HepG2 (cell line): ENCODE measurements at regions not wholly inside any gene's neighbourhood (a gene's known extent, or its start where the extent isn't known, plus 50 kb on each side); places are given as distances from the start of the nearest gene placed in this dataset.

ENCODE experiments used
- ASH2L ChIP-seq: fragments of 300-600, 200-600 bp; sonication (generic); IDR thresholded peaks from 2 replicates; pipeline ENCODE4 v1.7.0; 2017; ENCODE audit warnings: low read depth, mild to moderate bottlenecking, moderate library complexity, mixed read lengths, low read length; ENCODE audit not compliant: insufficient read length
- DR1 ChIP-seq: sonication (generic); formaldehyde crosslinking; IDR thresholded peaks from 2 replicates; pipeline ENCODE4 v1.8.0; 2021; ENCODE audit warnings: mild to moderate bottlenecking, missing genetic modification reagents, inconsistent platforms
- KLF13 ChIP-seq: sonication (generic); formaldehyde crosslinking; IDR thresholded peaks from 2 replicates; pipeline ENCODE4 v1.4.0; 2020; ENCODE audit warnings: mild to moderate bottlenecking, missing genetic modification reagents
- NFIC ChIP-seq: IDR thresholded peaks from 2 replicates; pipeline ENCODE4 v1.6.1; 2012; ENCODE audit warnings: mild to moderate bottlenecking, low read length, inconsistent platforms
- TF ChIP-seq, protein P1 (sequence below): sonication (generic); formaldehyde crosslinking; conservative IDR thresholded peaks from 2 replicates; pipeline ENCODE4 v1.4.0; 2020; ENCODE audit warnings: mild to moderate bottlenecking, missing genetic modification reagents, moderate library complexity
- TF ChIP-seq, protein P2 (sequence below): sonication (generic); formaldehyde crosslinking; IDR thresholded peaks from 2 replicates; pipeline ENCODE4 v1.5.0; 2020; ENCODE audit warnings: mild to moderate bottlenecking, missing genetic modification reagents, moderate library complexity
- TF ChIP-seq, protein P3 (sequence below): sonication (generic); formaldehyde crosslinking; IDR thresholded peaks from 2 replicates; pipeline ENCODE4 v1.8.0; 2022; ENCODE audit warnings: low read depth, missing genetic modification reagents
- TF ChIP-seq, protein P4 (sequence below): fragments of 450-650 bp; IDR thresholded peaks from 2 replicates; pipeline ENCODE4 v1.6.1; 2017; ENCODE audit warnings: mild to moderate bottlenecking
- TF ChIP-seq, protein P5 (sequence below): sonication (generic); formaldehyde crosslinking; IDR thresholded peaks from 2 replicates; pipeline ENCODE4 v1.4.0; 2020; ENCODE audit warnings: missing genetic modification reagents, borderline replicate concordance

DNA sequence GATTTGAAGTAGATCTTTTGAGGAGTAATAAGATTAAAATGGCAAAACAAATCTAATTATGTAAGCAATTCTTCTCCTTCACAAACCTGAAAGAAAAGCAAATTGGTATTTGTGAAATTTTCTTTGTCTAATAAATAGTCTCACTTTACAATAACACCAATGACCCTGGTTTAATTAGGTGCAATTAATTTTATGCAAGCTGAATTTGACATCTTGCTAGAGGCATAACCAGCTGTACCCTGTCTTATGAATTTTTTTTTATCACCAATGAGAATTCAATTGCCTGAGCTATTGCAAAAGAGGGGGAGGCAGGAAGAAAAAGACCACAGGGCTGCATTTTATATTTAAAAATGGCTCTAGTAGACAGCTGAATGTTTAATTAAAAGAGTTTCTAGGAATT lies 113.5 kb upstream of the IL12A start:
- TF ChIP-seq KLF13 (CRISPR knock-in tag) (no peak), NFIC (no peak), ASH2L (no peak), DR1 (CRISPR knock-in tag) (no peak)
- TF ChIP-seq, protein P1, sequence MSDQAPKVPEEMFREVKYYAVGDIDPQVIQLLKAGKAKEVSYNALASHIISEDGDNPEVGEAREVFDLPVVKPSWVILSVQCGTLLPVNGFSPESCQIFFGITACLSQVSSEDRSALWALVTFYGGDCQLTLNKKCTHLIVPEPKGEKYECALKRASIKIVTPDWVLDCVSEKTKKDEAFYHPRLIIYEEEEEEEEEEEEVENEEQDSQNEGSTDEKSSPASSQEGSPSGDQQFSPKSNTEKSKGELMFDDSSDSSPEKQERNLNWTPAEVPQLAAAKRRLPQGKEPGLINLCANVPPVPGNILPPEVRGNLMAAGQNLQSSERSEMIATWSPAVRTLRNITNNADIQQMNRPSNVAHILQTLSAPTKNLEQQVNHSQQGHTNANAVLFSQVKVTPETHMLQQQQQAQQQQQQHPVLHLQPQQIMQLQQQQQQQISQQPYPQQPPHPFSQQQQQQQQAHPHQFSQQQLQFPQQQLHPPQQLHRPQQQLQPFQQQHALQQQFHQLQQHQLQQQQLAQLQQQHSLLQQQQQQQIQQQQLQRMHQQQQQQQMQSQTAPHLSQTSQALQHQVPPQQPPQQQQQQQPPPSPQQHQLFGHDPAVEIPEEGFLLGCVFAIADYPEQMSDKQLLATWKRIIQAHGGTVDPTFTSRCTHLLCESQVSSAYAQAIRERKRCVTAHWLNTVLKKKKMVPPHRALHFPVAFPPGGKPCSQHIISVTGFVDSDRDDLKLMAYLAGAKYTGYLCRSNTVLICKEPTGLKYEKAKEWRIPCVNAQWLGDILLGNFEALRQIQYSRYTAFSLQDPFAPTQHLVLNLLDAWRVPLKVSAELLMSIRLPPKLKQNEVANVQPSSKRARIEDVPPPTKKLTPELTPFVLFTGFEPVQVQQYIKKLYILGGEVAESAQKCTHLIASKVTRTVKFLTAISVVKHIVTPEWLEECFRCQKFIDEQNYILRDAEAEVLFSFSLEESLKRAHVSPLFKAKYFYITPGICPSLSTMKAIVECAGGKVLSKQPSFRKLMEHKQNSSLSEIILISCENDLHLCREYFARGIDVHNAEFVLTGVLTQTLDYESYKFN (CRISPR knock-in tag), result no peak
- TF ChIP-seq, protein P2, sequence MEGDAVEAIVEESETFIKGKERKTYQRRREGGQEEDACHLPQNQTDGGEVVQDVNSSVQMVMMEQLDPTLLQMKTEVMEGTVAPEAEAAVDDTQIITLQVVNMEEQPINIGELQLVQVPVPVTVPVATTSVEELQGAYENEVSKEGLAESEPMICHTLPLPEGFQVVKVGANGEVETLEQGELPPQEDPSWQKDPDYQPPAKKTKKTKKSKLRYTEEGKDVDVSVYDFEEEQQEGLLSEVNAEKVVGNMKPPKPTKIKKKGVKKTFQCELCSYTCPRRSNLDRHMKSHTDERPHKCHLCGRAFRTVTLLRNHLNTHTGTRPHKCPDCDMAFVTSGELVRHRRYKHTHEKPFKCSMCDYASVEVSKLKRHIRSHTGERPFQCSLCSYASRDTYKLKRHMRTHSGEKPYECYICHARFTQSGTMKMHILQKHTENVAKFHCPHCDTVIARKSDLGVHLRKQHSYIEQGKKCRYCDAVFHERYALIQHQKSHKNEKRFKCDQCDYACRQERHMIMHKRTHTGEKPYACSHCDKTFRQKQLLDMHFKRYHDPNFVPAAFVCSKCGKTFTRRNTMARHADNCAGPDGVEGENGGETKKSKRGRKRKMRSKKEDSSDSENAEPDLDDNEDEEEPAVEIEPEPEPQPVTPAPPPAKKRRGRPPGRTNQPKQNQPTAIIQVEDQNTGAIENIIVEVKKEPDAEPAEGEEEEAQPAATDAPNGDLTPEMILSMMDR (CRISPR knock-in tag), result no peak
- TF ChIP-seq, protein P3, sequence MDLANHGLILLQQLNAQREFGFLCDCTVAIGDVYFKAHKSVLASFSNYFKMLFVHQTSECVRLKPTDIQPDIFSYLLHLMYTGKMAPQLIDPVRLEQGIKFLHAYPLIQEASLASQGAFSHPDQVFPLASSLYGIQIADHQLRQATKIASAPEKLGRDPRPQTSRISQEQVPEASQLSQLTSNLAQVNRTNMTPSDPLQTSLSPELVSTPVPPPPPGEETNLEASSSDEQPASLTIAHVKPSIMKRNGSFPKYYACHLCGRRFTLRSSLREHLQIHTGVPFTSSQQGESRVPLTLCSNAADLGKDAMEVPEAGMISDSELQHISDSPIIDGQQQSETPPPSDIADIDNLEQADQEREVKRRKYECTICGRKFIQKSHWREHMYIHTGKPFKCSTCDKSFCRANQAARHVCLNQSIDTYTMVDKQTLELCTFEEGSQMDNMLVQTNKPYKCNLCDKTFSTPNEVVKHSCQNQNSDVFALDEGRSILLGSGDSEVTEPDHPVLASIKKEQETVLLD (CRISPR knock-in tag), result no peak
- TF ChIP-seq, protein P4, sequence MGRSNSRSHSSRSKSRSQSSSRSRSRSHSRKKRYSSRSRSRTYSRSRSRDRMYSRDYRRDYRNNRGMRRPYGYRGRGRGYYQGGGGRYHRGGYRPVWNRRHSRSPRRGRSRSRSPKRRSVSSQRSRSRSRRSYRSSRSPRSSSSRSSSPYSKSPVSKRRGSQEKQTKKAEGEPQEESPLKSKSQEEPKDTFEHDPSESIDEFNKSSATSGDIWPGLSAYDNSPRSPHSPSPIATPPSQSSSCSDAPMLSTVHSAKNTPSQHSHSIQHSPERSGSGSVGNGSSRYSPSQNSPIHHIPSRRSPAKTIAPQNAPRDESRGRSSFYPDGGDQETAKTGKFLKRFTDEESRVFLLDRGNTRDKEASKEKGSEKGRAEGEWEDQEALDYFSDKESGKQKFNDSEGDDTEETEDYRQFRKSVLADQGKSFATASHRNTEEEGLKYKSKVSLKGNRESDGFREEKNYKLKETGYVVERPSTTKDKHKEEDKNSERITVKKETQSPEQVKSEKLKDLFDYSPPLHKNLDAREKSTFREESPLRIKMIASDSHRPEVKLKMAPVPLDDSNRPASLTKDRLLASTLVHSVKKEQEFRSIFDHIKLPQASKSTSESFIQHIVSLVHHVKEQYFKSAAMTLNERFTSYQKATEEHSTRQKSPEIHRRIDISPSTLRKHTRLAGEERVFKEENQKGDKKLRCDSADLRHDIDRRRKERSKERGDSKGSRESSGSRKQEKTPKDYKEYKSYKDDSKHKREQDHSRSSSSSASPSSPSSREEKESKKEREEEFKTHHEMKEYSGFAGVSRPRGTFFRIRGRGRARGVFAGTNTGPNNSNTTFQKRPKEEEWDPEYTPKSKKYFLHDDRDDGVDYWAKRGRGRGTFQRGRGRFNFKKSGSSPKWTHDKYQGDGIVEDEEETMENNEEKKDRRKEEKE, result no peak
- TF ChIP-seq, protein P5, sequence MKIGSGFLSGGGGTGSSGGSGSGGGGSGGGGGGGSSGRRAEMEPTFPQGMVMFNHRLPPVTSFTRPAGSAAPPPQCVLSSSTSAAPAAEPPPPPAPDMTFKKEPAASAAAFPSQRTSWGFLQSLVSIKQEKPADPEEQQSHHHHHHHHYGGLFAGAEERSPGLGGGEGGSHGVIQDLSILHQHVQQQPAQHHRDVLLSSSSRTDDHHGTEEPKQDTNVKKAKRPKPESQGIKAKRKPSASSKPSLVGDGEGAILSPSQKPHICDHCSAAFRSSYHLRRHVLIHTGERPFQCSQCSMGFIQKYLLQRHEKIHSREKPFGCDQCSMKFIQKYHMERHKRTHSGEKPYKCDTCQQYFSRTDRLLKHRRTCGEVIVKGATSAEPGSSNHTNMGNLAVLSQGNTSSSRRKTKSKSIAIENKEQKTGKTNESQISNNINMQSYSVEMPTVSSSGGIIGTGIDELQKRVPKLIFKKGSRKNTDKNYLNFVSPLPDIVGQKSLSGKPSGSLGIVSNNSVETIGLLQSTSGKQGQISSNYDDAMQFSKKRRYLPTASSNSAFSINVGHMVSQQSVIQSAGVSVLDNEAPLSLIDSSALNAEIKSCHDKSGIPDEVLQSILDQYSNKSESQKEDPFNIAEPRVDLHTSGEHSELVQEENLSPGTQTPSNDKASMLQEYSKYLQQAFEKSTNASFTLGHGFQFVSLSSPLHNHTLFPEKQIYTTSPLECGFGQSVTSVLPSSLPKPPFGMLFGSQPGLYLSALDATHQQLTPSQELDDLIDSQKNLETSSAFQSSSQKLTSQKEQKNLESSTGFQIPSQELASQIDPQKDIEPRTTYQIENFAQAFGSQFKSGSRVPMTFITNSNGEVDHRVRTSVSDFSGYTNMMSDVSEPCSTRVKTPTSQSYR (CRISPR knock-in tag), result no peak
